ENCODE measurements at regions not wholly inside any gene's neighbourhood (a gene's known extent, or its start where the extent isn't known, plus 50 kb on each side); places are given as distances from the start of the nearest gene placed in this dataset.

DNA sequence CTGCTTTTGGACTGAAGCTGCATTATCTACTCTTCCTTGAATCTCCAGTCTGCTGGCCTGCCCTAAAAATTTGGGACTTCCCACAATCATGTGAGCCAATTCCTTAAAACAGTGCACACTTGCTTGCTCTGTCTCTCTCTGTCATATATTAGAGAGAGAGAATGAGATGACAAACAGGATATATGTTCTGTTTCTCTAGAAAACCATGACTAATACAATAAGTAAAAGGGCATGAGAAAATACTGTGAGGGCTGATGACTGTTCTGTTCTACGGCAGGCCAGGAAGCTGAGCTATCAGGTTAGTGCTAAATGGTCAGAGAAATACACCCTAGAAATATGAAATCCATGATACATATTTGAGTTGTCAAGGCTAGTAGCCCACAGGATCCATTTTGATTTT lies 1896.8 kb upstream of the CELF4 start:
- Histone ChIP-seq H3K27ac (no peak overlapping the region), H3K36me3 (no peaks in the 10 kb centered on the region), H3K4me3 (no peak overlapping the region), H3K9me3 (no peaks in the 10 kb centered on the region), H3K27me3 (no peaks in the 10 kb centered on the region), H3K4me1 (peaks cover 0 to 10% (median 0%) of the 10 kb centered on the region in 4 donors)
- TF ChIP-seq, protein P1, sequence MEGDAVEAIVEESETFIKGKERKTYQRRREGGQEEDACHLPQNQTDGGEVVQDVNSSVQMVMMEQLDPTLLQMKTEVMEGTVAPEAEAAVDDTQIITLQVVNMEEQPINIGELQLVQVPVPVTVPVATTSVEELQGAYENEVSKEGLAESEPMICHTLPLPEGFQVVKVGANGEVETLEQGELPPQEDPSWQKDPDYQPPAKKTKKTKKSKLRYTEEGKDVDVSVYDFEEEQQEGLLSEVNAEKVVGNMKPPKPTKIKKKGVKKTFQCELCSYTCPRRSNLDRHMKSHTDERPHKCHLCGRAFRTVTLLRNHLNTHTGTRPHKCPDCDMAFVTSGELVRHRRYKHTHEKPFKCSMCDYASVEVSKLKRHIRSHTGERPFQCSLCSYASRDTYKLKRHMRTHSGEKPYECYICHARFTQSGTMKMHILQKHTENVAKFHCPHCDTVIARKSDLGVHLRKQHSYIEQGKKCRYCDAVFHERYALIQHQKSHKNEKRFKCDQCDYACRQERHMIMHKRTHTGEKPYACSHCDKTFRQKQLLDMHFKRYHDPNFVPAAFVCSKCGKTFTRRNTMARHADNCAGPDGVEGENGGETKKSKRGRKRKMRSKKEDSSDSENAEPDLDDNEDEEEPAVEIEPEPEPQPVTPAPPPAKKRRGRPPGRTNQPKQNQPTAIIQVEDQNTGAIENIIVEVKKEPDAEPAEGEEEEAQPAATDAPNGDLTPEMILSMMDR (IDR thresholded peaks at IDR 0.05): no peak
- TF ChIP-seq POLR2AphosphoS5 (IDR thresholded peaks at IDR 0.05): no peak
- no peak for TF ChIP-seq POLR2A (IDR thresholded peaks at IDR 0.05)
- TF ChIP-seq EP300 (IDR thresholded peaks at IDR 0.05): no peak
- WGBS, 2 donors: 87 to 95% methylated on average over 1 of the region's 1 CpG
- intact Hi-C loops (cut with DNase I): no loop called here
- DNase-seq: no peak

DNA sequence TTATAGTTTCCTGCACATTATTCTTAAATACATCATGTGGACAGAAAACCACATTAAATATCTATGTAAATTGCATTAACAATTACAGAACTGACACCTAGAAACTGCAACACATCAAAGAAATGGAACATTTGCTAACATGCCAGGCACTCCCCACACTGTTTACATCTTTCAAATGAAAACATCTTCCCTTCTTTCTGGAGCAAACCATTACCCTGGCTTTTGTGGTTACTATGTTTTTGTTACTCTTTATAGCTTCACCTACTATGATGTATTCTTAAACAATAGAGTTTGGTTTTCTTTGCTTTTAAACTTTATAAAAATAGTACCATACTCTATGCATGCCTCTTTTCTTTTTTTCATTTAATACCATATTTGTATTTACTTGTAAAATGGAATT lies 1894.5 kb upstream of the CELF4 start:
- intact Hi-C loops (cut with DNase I): no loop called here
- Histone ChIP-seq H3K9me3 (no peaks in the 10 kb centered on the region), H3K36me3 (no peaks in the 10 kb centered on the region), H3K27ac (no peak overlapping the region), H3K4me1 (peaks cover 0 to 10% (median 0%) of the 10 kb centered on the region in 4 donors), H3K27me3 (no peaks in the 10 kb centered on the region), H3K4me3 (no peak overlapping the region)
- DNase-seq: no peak
- TF ChIP-seq POLR2AphosphoS5 (IDR thresholded peaks at IDR 0.05): no peak
- TF ChIP-seq EP300 (IDR thresholded peaks at IDR 0.05): no peak
- TF ChIP-seq, protein P1 (IDR thresholded peaks at IDR 0.05): no peak
- TF ChIP-seq POLR2A (IDR thresholded peaks at IDR 0.05): no peak

DNA sequence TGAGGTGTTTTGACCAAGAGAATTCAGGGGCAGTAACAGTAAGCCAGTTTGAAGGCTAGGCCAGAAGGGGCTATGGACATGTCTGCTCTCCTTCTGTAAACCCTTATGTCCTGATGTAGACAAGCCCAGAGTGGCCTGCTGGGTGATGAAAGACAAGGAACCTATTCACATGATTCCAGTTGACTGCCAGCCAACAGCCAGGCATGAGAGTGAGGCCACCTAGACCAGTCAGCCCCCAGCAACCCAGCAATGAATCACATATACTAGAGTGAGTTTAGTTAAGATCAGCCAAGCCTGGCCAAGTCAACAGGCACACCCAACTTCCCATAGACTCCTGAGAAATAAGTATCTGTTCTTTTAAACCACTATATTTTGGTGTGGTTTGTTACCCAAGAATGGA lies 1889.7 kb upstream of the CELF4 start:
- Histone ChIP-seq H3K36me3 (no peaks in the 10 kb centered on the region), H3K9me3 (no peaks in the 10 kb centered on the region), H3K4me1 (peaks cover 0 to 19% (median 10%) of the 10 kb centered on the region in 4 donors), H3K27me3 (no peaks in the 10 kb centered on the region), H3K4me3 (no peak overlapping the region), H3K27ac (no peak overlapping the region)
- TF ChIP-seq, protein P1 (IDR thresholded peaks at IDR 0.05): no peak
- no peak for TF ChIP-seq EP300 (IDR thresholded peaks at IDR 0.05)
- no peak for TF ChIP-seq POLR2AphosphoS5 (IDR thresholded peaks at IDR 0.05)
- TF ChIP-seq POLR2A (IDR thresholded peaks at IDR 0.05): no peak
- intact Hi-C loops (cut with DNase I): no loop called here
- no peak for DNase-seq

DNA sequence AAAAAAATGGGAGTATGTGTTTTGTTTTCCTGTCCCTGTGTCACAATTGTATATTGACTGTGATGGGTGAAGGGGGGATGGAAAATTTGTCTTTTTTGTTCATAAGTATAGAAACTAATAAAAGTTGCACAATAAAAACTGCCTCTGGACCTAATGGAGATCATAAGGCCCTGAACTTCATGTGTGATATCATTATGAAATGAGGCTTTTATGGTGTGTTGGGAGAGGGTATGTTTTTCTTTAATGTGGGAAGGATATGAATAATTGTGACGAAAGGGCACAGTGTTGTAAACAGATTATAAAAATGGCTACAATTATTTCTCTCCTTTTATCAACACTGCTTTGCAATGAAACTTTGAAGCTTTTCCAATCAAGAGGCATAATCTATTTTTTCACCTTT lies 1889.3 kb upstream of the CELF4 start:
- H3K4me3 ChIP-seq: no peak overlapping the region
- H3K9me3 ChIP-seq: no peaks in the 10 kb centered on the region
- intact Hi-C loops (cut with DNase I): no loop called here
- no peak for DNase-seq
- TF ChIP-seq POLR2AphosphoS5 (IDR thresholded peaks at IDR 0.05) (no peak), EP300 (IDR thresholded peaks at IDR 0.05) (no peak), POLR2A (IDR thresholded peaks at IDR 0.05) (no peak)
- TF ChIP-seq, protein P1 (IDR thresholded peaks at IDR 0.05): no peak
- H3K4me1 ChIP-seq: peaks cover 0 to 15% (median 10%) of the 10 kb centered on the region in 4 donors
- H3K27me3 ChIP-seq: no peaks in the 10 kb centered on the region
- H3K27ac ChIP-seq: no peak overlapping the region
- WGBS, 2 donors: 57 to 67% methylated on average over 1 of the region's 1 CpG
- H3K36me3 ChIP-seq: no peaks in the 10 kb centered on the region

DNA sequence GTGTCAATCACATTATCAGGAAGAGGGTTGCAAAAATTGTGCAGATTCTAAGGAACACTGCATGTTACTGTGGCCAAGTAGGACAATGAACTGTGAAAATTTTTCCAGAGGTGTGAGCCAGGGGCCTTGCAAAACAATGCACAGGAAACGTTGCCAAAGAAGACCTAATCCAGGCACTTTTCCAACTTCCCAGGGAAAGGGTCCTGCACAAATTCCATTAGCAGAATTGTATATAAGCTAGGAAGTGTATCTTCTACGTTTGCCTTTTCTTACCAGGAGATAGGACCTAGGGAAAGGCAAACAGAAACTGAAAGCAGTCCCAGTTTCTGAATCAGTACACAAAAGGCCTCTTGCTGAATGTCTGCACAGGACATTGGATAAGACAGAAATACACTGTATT lies 1888.3 kb upstream of the CELF4 start:
- Histone ChIP-seq H3K4me1 (peaks cover 0 to 12% (median 10%) of the 10 kb centered on the region in 4 donors), H3K9me3 (no peaks in the 10 kb centered on the region), H3K27ac (peak overlapping the region; percentile 43 to 60 (median 52)), H3K36me3 (no peaks in the 10 kb centered on the region), H3K4me3 (peak overlapping the region in 3 of 4 donors; percentile 5 to 26 (median 18)), H3K27me3 (no peaks in the 10 kb centered on the region)
- WGBS, 2 donors: 0 to 7% methylated on average over 2 of the region's 2 CpGs
- DNase-seq: no peak
- intact Hi-C loops (cut with DNase I): no loop called here
- TF ChIP-seq POLR2A (IDR thresholded peaks at IDR 0.05) (no peak), EP300 (IDR thresholded peaks at IDR 0.05) (no peak), POLR2AphosphoS5 (IDR thresholded peaks at IDR 0.05) (peak in 1 of 4 donors; percentile 18)
- TF ChIP-seq, protein P1 (IDR thresholded peaks at IDR 0.05): no peak

All from sigmoid colon (tissue), 6 donors.